ENCODE measurements at regions not wholly inside any gene's neighbourhood (a gene's known extent, or its start where the extent isn't known, plus 50 kb on each side); places are given as distances from the start of the nearest gene placed in this dataset.

DNA sequence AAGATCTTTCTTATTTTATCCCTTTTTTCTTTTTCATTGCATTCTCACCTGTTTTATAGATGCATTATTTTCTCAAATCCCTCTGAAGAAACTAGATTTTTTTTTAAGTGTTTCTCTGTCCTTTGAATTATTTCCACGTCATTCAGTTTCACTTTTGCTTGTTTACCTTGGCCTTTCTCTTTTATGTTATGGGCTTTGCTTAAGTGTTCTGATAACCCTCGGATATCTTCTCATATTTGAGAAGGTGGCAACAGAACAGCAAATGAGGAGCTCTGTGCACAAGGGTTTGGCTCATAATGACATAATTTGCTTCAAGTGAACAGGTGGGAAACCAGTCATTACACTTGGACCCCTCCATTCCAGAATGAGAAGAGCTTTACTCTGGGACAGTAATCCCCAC lies 111.9 kb downstream of the C1D start (continued):
- TF ChIP-seq, protein P1, sequence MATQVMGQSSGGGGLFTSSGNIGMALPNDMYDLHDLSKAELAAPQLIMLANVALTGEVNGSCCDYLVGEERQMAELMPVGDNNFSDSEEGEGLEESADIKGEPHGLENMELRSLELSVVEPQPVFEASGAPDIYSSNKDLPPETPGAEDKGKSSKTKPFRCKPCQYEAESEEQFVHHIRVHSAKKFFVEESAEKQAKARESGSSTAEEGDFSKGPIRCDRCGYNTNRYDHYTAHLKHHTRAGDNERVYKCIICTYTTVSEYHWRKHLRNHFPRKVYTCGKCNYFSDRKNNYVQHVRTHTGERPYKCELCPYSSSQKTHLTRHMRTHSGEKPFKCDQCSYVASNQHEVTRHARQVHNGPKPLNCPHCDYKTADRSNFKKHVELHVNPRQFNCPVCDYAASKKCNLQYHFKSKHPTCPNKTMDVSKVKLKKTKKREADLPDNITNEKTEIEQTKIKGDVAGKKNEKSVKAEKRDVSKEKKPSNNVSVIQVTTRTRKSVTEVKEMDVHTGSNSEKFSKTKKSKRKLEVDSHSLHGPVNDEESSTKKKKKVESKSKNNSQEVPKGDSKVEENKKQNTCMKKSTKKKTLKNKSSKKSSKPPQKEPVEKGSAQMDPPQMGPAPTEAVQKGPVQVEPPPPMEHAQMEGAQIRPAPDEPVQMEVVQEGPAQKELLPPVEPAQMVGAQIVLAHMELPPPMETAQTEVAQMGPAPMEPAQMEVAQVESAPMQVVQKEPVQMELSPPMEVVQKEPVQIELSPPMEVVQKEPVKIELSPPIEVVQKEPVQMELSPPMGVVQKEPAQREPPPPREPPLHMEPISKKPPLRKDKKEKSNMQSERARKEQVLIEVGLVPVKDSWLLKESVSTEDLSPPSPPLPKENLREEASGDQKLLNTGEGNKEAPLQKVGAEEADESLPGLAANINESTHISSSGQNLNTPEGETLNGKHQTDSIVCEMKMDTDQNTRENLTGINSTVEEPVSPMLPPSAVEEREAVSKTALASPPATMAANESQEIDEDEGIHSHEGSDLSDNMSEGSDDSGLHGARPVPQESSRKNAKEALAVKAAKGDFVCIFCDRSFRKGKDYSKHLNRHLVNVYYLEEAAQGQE (IDR thresholded peaks at IDR 0.05), result no peak
- TF ChIP-seq FOXA1 (IDR thresholded peaks at IDR 0.05), result no peak
- no peak for TF ChIP-seq GABPA (IDR thresholded peaks at IDR 0.05 in 1 of 2, conservative IDR thresholded peaks at IDR 0.05 in 1 of 2)
- no peak for TF ChIP-seq NR2F2 (IDR thresholded peaks at IDR 0.05)
- no peak for TF ChIP-seq JUND (IDR thresholded peaks at IDR 0.05)
- TF ChIP-seq, protein P2, sequence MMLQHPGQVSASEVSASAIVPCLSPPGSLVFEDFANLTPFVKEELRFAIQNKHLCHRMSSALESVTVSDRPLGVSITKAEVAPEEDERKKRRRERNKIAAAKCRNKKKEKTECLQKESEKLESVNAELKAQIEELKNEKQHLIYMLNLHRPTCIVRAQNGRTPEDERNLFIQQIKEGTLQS (IDR thresholded peaks at IDR 0.05), result no peak
- TF ChIP-seq FOXA2 (IDR thresholded peaks at IDR 0.05), result no peak

DNA sequence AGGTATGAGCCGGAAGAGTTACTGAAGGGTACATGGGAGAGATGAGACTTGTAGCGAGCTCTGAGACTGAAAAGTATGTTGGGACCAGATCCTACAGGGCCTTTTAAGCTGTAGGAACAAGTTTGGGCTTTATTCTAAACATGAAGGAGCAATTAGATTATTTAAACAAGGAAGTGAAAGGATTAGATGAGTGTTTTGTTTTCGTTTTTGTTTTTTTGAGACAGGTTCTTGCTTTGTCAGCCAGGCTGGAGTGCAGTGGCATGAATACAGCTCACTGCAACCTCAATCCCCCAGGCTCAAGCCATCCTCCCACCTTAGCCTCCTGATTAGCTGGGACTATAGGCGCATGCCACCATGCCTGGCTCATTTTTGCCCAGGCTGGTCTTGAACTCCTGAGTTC lies 110.7 kb downstream of the C1D start:
- no peak for DNase-seq (ENCODE audit: low spot score)
- H3K9me3 ChIP-seq (ENCODE audit: control insufficient read depth in 4 of 4, low read length in 3 of 4), result no peaks in the 10 kb centered on the region
- no peak overlapping the region for H3K9ac ChIP-seq (ENCODE audit: low read depth in 1 of 2, low read length in 2 of 2)
- WGBS, result 77% methylated on average over 4 of the region's 4 CpGs
- H3K27ac ChIP-seq (ENCODE audit: low read depth in 1 of 2, low read length in 2 of 2), result no peak overlapping the region
- no peaks in the 10 kb centered on the region for H3K4me1 ChIP-seq (ENCODE audit: control insufficient read depth in 4 of 4, insufficient read depth in 4 of 4, low read length in 3 of 4)
- H3K27me3 ChIP-seq (ENCODE audit: control insufficient read depth in 4 of 4, insufficient read depth in 4 of 4, low read length in 3 of 4), result peaks cover 0 to 6% (median 0%) of the 10 kb centered on the region in 4 donors
- H3K4me3 ChIP-seq (ENCODE audit: low read depth in 1 of 3, low read length in 3 of 3), result no peak overlapping the region
- TF ChIP-seq, protein P2 (IDR thresholded peaks at IDR 0.05), result no peak
- TF ChIP-seq SP1 (IDR thresholded peaks at IDR 0.05) (no peak), FOXA2 (IDR thresholded peaks at IDR 0.05) (no peak), EGR1 (IDR thresholded peaks at IDR 0.05; ENCODE audit: low read depth in 2 of 2) (no peak), HNF4G (IDR thresholded peaks at IDR 0.05) (no peak)
- TF ChIP-seq, protein P1 (IDR thresholded peaks at IDR 0.05), result no peak
- H3K36me3 ChIP-seq (ENCODE audit: control insufficient read depth in 4 of 4, insufficient read depth in 3 of 4, low read depth in 1 of 4, low read length in 3 of 4), result no peaks in the 10 kb centered on the region

DNA sequence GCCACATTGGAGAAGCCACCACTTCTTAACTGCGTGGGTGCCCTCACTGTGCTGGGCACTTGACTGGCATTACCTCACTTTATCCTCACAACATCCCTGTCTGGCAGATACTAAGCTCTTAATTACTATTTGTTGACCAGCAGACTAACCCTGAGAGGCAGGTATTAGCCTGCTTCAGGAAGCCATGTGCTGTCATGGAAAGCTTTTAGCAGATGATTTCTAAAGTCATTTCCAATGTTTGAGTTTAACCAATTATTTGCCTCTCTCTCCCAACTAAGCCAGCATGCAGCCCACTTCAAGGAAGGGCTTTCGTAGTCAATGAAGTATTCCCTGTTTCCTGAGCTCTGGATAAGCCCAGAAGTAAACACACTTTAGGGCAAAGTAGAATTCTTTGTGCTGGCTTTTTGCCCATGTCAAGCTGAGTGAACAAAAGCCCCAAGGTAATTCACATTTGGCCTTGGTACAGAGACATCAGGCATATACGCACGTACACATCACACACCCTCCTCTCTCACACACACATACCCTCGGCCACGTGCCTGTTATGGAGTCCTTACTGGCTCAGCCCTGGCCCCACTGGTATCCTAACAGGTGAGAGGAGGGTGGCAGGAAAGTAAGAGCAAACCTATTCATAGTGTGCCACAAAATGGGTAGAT lies 108.6 kb downstream of the C1D start:
- Histone ChIP-seq H3K27me3 (ENCODE audit: control insufficient read depth in 4 of 4, insufficient read depth in 4 of 4, low read length in 3 of 4) (peaks cover 0 to 3% (median 0%) of the 10 kb centered on the region in 4 donors), H3K36me3 (ENCODE audit: control insufficient read depth in 4 of 4, insufficient read depth in 3 of 4, low read depth in 1 of 4, low read length in 3 of 4) (no peaks in the 10 kb centered on the region), H3K9me3 (ENCODE audit: control insufficient read depth in 4 of 4, low read length in 3 of 4) (peaks cover 0 to 6% (median 2%) of the 10 kb centered on the region in 4 donors), H3K9ac (ENCODE audit: low read depth in 1 of 2, low read length in 2 of 2) (no peak overlapping the region), H3K4me1 (ENCODE audit: control insufficient read depth in 4 of 4, insufficient read depth in 4 of 4, low read length in 3 of 4) (no peaks in the 10 kb centered on the region), H3K27ac (ENCODE audit: low read depth in 1 of 2, low read length in 2 of 2) (no peak overlapping the region), H3K4me3 (ENCODE audit: low read depth in 1 of 3, low read length in 3 of 3) (no peak overlapping the region)
- no peak for TF ChIP-seq EGR1 (IDR thresholded peaks at IDR 0.05; ENCODE audit: low read depth in 2 of 2)
- no peak for TF ChIP-seq NR2F2 (IDR thresholded peaks at IDR 0.05)
- TF ChIP-seq FOXA2 (IDR thresholded peaks at IDR 0.05), result no peak
- no peak for TF ChIP-seq JUND (IDR thresholded peaks at IDR 0.05)
- no peak for TF ChIP-seq HNF4G (IDR thresholded peaks at IDR 0.05)
- TF ChIP-seq RXRA (IDR thresholded peaks at IDR 0.05), result no peak
- no peak for TF ChIP-seq SP1 (IDR thresholded peaks at IDR 0.05)
- TF ChIP-seq, protein P3, sequence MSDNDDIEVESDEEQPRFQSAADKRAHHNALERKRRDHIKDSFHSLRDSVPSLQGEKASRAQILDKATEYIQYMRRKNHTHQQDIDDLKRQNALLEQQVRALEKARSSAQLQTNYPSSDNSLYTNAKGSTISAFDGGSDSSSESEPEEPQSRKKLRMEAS (IDR thresholded peaks at IDR 0.05), result no peak
- TF ChIP-seq, protein P4, sequence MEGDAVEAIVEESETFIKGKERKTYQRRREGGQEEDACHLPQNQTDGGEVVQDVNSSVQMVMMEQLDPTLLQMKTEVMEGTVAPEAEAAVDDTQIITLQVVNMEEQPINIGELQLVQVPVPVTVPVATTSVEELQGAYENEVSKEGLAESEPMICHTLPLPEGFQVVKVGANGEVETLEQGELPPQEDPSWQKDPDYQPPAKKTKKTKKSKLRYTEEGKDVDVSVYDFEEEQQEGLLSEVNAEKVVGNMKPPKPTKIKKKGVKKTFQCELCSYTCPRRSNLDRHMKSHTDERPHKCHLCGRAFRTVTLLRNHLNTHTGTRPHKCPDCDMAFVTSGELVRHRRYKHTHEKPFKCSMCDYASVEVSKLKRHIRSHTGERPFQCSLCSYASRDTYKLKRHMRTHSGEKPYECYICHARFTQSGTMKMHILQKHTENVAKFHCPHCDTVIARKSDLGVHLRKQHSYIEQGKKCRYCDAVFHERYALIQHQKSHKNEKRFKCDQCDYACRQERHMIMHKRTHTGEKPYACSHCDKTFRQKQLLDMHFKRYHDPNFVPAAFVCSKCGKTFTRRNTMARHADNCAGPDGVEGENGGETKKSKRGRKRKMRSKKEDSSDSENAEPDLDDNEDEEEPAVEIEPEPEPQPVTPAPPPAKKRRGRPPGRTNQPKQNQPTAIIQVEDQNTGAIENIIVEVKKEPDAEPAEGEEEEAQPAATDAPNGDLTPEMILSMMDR (IDR thresholded peaks at IDR 0.05; ENCODE audit: low read depth, low read length, missing input control), result no peak
- TF ChIP-seq, protein P1 (IDR thresholded peaks at IDR 0.05), result no peak
- TF ChIP-seq, protein P2 (IDR thresholded peaks at IDR 0.05), result no peak
- 49% methylated on average over 6 of the region's 6 CpGs for WGBS
- DNase-seq (ENCODE audit: low spot score), result no peak
